ENCODE measurements at regions not wholly inside any gene's neighbourhood (a gene's known extent, or its start where the extent isn't known, plus 50 kb on each side); places are given as distances from the start of the nearest gene placed in this dataset.

DNA sequence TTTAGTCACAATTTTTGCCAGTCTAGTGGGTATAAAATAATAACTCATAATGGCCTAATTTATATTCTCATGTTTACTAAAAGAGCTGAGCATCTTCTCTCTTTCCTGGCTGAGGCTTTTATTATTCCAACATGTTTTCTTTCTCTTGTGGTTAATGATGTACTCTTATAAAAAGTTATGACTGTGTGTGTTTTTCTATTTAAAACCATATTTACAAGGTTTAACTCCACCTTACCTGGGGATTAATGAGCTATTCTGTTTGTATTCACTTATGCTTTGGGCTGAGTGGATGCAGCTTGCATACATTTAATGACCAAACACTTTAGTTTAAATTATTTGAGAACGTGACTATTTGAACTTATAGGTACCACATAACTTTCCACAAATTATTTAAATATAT is 1365.7 kb upstream of the SLC10A2 start:
- DNase-seq (ENCODE audit: low read depth): no peak

DNA sequence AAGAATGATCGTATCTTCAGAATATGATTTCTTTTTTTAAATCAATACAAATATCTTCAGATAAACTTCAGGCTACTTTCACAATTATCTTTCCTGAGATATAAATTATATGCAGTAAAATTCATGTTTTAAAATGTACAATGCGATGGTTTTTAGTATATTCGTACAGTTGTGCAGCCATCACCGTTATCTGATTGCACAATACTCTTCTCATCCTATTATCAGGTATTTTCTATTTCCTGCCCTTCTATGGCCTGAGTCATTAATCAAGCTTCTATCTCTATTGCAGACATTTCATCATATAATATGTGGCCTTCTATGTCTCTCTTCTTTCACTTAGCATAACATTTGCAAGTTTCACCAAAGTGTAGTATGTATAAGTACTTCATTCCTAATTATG is 1360.2 kb upstream of the SLC10A2 start:
- DNase-seq (ENCODE audit: low read depth): no peak

DNA sequence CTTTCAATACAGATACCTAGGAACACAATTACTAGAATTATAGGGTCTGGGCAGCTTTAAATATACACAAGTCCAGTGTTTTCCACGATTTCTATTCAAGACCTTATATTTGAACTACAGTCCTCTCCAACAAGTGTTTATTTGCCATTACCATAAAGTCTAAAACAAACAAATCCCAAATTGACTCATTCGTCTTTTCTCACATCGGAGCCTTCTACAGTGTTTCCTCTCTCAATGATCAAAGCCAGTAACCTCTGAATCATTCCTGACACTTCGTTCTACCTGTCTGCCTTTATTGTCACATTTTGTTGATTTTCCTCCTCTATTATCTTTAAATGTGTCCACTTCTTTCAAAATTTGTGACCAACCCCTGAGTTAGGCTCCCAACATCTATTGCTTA is 1356.5 kb upstream of the SLC10A2 start:
- no peak for DNase-seq (ENCODE audit: low read depth)

DNA sequence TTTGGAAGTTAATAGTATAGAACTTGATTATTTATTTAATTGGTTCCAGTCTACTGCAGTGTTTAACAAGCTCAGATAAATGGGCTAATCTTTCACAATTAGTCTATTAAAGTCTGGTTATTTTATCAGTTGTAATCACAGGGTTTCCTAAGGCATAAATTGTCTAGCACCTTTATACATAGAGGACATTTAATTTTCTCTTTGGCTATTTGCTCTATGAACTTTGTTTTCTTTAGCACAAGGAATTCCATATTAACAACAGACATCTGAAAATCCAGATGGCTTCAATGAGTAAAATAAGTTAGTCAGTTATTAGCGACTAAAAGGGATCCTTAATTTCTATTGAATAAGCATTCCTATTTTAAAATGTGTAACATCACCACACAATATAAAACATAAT is 1350.8 kb upstream of the SLC10A2 start:
- DNase-seq (ENCODE audit: low read depth): no peak

DNA sequence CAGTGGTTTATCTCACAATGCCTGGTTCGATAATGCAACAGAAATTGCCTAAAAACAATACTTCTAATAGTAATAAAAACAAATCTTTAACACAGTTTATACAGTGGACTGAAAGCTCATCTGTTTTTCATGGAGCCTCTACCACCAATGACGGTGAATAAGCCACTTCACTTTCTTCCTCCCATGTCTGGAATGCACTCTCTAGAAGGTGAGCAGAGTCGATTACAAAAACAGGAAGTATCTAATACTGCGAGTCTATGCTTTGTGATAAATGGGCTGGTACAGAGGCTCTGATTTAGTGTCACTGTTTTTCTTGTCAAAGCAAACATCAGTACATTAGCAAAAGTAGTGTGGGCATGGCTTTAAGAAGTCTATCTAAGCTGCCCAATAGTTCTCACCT is 1348.6 kb upstream of the SLC10A2 start:
- no peak for DNase-seq (ENCODE audit: low read depth)

DNA sequence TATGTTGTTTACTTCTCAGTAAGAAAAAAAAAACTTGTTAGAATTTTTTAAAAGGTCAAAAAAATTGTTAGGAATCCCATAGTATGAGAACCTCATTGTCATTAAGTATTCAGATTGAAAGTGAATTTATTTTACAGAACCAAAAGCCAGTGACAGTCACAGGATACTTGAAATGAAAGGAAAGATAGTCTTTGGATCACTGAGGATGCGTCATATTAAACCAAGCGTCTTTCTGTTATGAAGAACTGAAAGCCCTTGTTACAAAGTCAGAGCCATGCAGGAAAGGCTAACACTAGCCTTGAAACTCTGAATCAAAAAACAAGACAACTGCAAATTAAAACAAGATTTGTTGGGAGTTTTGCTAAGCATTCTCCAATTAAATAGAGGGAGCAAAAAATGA is 1348.0 kb upstream of the SLC10A2 start:
- no peak for DNase-seq (ENCODE audit: low read depth)

DNA sequence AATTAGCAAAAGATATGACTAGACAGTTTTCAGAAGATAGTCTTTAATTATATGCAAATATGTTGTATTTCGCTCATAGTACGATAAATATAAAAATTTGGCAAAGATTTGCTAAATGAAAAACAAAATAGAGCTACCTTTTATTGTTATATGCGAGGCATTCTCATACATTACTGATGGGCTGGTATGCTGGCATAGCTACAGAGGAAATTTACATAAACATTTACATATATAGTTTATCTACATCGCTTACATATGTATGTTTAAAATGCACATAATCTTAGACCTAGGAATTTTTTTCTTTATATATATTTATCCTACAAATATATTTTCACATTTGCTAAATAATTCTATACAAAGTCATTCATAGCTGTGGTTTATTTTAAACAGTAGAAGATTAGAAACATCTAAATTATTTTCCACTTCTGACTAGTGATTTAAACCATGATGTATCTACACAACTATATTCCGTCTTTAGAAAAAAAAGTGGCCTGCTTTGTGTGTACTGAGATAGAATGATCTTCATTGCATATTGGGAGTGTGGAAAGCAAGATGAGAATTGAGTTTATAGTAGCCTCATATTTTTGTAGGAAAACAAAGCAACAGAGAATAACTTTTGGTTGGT is 1345.0 kb upstream of the SLC10A2 start:
- no peak for DNase-seq (ENCODE audit: low read depth)

DNA sequence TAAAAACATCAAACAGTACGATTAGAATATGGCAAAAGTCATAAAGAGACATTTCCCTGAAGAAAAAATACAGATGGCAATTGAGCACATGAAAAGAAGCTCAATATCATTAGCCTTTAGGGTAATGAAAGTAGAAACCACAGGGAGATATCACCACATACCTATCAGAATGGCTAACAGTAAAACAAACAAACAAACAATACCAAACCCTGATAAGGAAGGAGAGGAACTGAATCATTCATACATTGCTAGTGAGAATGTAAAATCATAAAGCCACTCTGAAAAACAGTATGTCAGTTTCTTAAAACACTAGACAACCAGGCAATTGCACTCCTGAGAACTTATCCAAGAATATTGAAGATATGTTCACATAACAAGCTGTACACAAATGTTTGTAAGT is 1342.5 kb upstream of the SLC10A2 start:
- no peak for DNase-seq (ENCODE audit: low read depth)

DNA sequence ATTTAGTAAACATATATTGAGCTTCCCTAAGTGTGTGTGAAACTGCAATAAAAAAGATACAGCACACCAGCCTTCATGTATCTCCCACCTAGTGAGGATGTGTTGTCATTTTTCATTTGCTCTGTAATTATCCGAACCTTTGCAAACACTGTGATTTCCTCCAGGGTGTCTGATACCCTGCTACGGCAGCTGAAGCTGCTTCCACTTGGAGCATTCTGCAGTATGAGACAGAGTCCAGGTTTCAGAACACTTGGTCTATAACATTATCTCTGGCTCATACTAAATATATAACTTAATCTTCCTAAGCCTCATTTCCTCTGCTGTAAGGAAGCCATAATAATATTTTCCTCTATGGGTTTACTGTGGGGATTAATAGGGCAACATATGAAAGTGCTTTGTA is 1338.1 kb upstream of the SLC10A2 start:
- DNase-seq (ENCODE audit: low read depth): no peak

DNA sequence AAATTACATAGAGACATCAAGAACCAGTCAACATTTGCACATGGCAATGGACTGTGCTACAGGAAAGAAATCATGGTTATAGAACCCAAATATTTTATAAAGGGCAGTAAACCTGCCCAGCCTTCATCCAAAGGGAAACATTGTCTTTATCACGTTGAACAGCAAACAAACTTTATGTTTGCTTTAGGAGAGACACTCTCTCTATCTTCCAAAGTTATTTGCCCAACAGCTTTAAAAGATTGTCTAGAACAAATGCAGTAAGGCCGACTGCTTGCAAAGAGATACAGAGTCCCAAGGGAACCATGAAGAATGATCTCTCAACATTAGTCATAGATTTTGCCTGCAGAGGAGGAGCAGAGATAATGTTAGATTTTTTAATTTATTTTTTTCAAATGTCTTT is 1323.5 kb upstream of the SLC10A2 start:
- DNase-seq (ENCODE audit: low read depth): no peak

DNA sequence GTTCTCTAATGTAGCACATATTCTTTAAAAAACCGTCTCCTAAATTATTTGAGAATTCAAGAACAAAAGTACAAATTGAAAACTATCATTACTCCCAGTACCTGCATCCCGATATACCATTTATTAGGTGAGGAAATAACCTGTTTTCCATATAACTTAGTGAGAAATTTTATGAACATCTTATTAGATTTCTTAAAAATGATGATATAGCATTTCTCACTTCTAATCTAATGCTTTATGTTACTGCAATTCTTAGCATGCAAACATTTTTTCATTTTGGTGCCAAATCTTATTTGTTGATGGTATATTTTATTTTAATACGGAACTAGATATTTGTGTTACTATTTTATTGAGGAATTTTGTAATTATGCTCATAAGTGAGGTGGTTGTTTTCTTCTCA is 1321.3 kb upstream of the SLC10A2 start:
- DNase-seq (ENCODE audit: low read depth): no peak

DNA sequence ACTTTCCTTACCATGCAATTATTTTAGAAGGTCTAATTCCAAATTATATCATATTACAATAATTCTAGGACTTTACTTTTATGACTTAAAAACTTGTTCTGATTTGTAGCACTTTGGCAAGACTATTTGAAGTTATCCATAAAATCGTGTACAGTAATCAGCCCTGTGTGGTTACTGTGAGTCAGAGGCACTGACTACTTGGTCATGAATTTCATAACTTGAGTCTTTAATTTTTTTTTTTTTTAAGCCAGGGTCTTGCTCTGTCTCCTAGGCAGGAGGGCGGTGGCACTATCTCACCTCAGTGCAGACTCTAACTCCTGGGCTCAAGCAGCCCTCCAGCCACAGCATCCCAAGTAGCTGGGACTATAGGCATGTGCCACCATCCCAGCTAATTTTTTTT is 1319.2 kb upstream of the SLC10A2 start:
- no peak for DNase-seq (ENCODE audit: low read depth)

DNA sequence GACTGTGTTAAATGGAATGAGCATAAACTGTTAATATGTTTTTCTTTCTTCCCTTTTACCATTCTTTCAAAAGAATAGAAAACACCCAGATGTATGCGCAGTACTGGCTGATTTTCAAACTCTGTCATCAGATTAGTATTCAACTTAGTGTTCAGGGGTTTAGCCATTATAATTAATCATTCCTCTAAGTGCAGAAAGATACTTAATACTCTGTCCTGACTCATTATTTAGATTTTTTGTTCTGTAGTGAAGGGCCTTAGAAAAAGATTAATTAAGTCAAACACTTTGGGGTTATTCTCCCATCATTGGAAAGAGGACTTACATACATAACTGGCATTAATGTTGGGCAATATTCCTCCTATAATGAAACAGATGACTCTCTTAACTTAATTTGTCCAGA is 1316.7 kb upstream of the SLC10A2 start:
- no peak for DNase-seq (ENCODE audit: low read depth)

DNA sequence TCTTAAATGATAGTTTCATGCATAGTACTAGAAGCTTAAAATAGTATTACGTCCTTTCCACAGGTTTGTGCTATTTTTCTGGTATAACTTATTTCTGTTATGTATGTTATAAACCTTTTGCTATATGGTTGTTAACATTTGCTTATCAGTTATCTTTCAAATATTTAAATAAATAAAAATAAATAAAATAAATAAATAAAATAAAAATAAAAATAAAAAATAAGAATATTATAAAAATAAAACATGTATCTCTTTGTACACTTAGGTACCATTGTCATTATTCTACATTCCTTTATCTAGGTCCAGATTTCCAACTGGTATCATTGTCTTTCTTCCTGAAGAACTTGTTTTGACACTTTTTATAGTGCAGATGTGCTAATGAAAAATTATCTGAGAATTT is 1310.4 kb upstream of the SLC10A2 start:
- DNase-seq (ENCODE audit: low read depth): no peak

DNA sequence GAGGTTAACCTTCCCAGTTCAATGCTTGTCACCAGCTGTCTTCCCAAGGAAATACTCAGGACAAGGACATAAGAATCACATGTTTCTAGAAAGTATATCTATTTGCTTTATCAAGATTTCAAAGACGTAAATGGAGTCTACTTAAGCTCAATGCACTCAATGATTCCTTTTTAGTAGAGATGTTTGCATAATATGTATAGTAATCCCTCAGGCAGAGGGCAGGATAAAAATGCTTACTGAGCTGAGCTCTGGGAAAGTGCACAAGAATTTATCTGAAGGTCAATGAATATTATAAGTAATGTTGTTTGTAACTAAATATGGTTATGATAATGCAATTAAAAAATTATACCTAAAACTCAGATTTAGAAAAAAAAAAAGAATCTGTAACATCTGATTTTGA is 1309.4 kb upstream of the SLC10A2 start:
- DNase-seq (ENCODE audit: low read depth): no peak

DNA sequence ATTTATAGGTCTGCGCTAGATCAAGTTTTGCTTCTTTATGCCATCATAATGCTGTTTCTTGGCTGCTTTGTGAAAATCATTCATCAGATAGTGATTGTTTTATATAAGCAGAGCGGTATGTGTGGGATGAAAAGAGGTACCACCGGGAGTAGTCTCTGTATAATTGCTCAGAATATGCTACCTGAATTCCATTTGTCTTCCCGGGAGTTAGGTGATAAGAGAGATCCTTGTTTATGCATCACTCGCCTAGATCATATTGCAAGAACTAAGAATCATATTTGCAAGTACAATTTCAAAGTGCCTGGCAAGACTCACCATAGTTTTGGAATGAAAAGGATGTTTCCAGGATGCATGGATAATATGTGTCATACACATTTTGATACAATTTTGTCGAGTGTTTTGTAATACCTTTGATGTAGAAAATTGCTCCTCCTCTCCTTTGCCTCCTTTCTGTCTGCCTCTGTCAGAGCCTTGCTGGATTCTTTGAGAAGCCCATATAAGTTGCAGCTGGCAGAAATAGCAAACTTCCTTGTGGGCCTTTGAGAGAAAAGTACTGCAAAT is 1306.0 kb upstream of the SLC10A2 start:
- no peak for DNase-seq (ENCODE audit: low read depth)

DNA sequence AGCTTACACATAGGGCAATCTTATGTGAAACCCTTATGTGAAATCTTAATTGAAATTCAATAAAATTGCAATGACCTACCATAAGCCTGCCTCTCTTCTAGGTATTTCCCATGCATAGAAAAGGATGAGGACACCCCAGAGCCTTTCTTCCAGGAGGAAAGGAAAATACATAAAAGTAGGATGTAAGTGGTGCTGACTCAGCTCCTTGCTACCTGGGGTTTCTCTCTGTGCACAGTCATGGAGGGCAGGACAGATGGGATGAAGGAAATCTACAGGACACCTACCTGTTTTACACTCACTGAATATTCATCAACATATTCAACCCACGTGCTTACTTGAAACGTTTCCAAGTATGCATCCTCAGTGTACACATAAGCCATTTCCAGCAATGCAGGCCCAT is 1299.2 kb upstream of the SLC10A2 start:
- DNase-seq (ENCODE audit: low read depth): no peak

DNA sequence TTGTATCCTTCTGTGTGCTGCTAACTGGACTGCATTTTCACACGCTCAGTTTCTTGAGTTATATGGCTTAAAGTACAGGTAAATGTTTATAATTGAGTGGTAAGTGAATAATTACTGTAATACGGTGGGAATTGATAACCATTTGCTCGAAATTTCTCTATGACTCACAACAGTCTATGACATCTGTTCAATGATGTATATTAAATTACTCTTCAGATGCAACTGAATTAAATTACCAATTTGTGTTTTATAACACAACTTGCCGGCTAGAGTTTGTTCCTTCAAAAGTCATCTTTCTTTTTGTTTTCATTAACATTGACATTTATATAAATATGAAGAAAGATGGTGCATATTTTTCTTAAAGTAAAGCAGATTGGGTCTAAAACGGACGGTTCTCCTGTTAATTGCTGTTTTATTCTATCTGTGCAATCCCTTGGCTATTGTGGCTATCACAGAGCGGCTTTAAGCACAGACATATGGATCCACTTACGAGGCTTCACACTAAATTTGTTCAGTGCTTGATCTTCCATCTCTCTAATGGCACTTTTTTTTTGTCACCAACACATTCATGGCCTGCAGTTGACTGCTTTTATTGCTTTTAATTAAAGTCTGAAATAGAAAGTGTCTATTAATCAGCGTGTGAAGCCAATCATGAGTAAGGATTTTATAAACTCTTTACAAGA is 1291.6 kb upstream of the SLC10A2 start:
- DNase-seq (ENCODE audit: low read depth): no peak

DNA sequence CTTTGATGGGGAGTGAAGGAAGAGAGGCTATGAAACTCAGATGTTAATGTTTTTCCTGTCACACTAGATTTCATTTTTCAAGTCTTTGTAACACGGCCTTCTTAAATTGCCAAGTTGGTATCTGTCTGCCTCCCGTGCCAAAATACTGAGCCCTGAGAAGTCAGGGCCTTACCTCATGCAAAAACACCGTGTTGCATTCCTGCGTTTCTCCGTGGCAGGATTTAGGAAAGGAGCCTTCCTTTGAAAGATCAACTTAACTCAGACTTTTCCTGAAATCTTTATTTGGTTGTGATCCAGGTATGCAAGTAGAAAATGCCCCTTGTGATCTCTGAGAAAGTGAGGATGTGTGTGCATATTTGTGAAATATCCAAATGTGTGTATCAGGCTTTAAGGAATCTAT is 1291.0 kb upstream of the SLC10A2 start:
- no peak for DNase-seq (ENCODE audit: low read depth)

DNA sequence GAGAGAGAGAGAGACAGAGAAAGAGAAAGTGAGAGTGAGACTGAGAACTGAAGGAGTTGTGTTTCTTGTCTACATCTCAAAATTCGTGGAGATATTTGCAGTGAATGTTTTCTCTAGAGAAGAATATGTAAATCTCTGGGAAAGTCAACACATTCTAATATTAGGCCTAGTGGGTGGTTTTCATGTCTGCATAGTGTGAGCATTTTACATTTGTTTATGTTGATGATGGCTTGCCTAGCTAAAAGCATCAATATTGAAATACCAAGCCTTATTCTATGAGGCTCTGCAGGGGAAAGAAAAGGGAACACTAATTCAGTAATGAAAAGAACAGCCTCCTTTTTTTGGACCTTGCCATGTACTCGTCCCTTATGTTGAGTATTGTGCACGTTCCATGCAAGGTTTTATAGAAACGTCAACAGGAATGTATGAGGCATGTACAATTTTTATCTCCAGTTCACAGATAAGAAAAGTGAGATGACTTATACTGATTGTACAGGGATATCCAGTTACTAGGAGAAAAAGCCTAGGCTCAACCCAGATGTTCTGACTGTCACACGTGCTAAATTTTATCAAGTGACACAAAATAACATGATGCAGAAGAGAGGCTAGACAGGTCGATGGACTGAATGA is 1288.9 kb upstream of the SLC10A2 start:
- DNase-seq (ENCODE audit: low read depth): no peak

DNA sequence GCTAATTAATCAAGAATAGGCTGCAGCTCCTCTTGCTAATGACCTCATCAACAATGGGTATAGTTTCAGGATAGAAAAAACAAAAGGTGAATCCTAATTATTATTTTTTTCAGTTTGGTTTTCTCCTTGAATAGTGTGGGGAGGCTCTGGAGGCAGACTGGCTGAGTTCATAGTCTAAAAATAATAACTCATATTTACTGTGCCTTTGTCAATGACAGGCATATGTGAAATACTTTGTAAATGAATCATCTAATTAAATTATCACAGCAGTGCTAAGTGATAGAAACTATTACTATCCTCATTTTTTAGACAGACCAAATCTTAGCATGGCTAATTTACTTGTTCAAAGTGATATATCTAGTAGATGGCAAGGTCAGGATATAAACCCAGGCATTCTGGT is 1261.0 kb upstream of the SLC10A2 start:
- no peak for DNase-seq (ENCODE audit: low read depth)

DNA sequence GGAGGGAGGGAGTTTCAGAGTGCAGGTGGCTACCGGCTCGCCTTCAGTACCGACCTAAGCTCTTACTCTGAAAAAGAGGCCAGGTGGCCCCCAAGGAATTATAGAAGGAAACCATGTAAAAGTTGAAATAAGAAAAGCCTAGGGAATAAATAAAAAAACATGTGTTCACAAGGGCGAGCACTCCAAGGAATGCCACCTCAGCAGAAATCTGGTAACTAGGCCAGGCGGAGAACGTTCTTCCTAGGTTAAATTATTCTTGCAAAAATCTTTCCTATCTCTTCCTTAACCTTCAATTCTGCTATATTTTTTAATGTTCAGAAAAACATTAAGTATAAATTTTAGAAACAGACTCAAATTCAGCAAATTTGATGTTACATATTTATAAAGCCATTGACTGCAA is 1260.3 kb upstream of the SLC10A2 start:
- no peak for DNase-seq (ENCODE audit: low read depth)

DNA sequence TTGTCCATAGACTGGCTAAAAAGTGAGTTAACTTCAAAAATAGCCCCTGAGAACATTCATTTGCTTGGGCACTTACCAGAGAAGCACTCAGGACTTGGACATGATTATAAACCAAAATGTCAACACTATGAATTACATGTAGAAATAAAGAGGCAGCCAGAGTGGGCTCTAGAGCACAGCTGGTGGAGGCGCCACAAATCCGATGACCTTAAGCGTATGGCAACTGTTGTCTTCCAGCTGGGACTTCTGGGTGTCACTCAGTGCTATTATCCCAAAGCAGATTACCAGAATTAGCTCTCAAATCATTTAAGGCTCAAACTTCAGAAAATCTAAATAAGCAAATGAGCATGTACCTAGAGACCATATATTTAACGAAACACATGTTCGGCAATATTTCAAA is 1255.5 kb upstream of the SLC10A2 start:
- no peak for DNase-seq (ENCODE audit: low read depth)

DNA sequence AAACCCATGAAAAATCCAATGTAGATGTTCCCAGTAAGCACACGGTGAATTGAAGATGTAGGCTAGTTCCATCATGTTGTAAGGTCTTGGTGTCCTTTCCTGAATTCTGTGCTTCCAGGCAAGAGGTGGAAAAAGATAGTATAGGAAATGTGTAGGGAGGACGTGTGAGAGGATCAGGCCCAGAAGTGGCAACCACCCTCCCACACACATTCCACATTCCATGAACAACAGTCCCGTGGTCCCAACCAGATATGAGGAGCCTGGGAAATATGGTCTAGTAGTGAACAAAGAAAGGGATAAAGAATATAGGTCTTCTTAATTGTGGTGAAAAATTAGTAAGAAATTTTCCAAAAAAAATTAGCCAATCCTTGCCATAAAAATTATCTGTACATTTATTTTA is 1254.2 kb upstream of the SLC10A2 start:
- DNase-seq (ENCODE audit: low read depth): no peak
